H1 (cell line): ENCODE measurements at regions not wholly inside any gene's neighbourhood (a gene's known extent, or its start where the extent isn't known, plus 50 kb on each side); places are given as distances from the start of the nearest gene placed in this dataset.

Experiments
- BACH1 ChIP-seq: IDR thresholded peaks from 2 replicates; pipeline ENCODE4 v1.6.1; 2012; ENCODE audit warnings: low read length, improper control_type of control experiment
- GTF2F1 ChIP-seq: IDR thresholded peaks from 2 replicates; pipeline ENCODE4 v1.6.1; 2012; ENCODE audit warnings: low read depth, low read length, improper control_type of control experiment, borderline replicate concordance
- KDM5A ChIP-seq: fragments of 200-600 bp; IDR thresholded peaks from 2 replicates; pipeline ENCODE4 v1.7.1; 2012; ENCODE audit warnings: mild to moderate bottlenecking, low read length, inconsistent platforms, mixed read lengths

DNA sequence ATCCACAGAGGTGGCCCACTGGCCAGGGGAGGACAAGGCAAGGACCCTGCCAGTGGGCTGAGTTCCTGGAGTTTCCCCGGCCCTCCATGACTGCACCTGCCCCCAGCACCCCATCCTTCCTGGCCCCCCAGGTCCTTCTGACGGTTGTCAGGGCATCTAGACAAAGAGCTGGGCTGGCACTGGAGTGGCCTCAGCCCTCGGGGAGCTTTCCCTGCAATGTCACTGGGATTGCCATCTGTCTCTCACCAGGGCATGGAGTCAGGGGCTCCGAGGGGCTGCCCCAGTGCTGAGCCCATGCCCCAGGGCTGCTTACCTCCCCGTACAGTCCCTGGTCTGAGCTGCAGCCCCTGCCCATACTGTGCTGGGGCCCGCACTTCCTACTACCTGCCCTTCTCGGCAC lies 446.5 kb upstream of the MKI67 start (continued):
- TF ChIP-seq BACH1 (no peak), GTF2F1 (no peak), KDM5A (no peak)
